Choroid plexus epithelial cell (primary cell): ENCODE measurements at regions not wholly inside any gene's neighbourhood (a gene's known extent, or its start where the extent isn't known, plus 50 kb on each side); places are given as distances from the start of the nearest gene placed in this dataset.

Experiments
- DNase-seq: peaks from one replicate; pipeline ENCODE4 v3.0.0-alpha.2; 2010; ENCODE audit warnings: low read depth
- H3K4me3 ChIP-seq: 2 replicates; pipeline ENCODE4 v1.5.1; 2011; ENCODE audit warnings: low read depth, mild to moderate bottlenecking, control low read depth, low read length, moderate library complexity
- CTCF ChIP-seq: conservative IDR thresholded peaks from 2 replicates; pipeline ENCODE4 v1.5.1; 2011; ENCODE audit warnings: low read depth, mild to moderate bottlenecking, control low read depth, inconsistent platforms, low read length, moderate library complexity

- no peak for DNase-seq
- H3K4me3 ChIP-seq: no peak overlapping the region
- no peak for TF ChIP-seq CTCF
These were observed 246.6 kb upstream of the CHRM3 start for GRCh38 chr1:239139801-239140200.

- DNase-seq: no peak
- TF ChIP-seq CTCF: no peak
- H3K4me3 ChIP-seq: no peak overlapping the region
These were observed 257.8 kb upstream of the CHRM3 start for GRCh38 chr1:239128541-239128940.

DNA sequence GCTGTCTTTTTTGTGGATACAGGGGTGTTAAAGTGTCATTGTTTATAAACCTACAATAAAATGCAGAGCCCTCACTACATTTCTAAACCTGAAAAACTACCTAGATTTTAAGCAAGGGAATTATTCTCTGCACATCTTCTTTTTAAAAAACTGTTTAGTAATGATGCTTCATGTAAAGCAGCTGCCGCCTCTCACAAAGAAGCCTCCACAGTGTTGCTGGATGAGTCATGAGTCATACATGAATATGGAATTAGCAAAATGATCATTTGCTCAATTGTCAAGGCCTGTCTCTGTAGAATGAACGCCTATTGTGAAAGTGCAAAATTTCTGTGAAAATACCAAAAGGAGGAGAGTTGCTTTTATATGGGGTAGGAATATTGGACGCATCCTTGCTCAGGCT lies 259.5 kb upstream of the CHRM3 start:
- no peak for DNase-seq
- TF ChIP-seq CTCF: no peak
- H3K4me3 ChIP-seq: no peak overlapping the region

- no peak for TF ChIP-seq CTCF
- no peak overlapping the region for H3K4me3 ChIP-seq
- no peak for DNase-seq
These were observed 260.5 kb upstream of the CHRM3 start for GRCh38 chr1:239125893-239126292.

GRCh38 chr1:239125027-239125426 lies 261.3 kb upstream of the CHRM3 start:
- no peak for TF ChIP-seq CTCF
- H3K4me3 ChIP-seq: no peak overlapping the region
- no peak for DNase-seq

- no peak for DNase-seq
- no peak overlapping the region for H3K4me3 ChIP-seq
- TF ChIP-seq CTCF: no peak
These were observed 263.1 kb upstream of the CHRM3 start for GRCh38 chr1:239123260-239123659.

DNA sequence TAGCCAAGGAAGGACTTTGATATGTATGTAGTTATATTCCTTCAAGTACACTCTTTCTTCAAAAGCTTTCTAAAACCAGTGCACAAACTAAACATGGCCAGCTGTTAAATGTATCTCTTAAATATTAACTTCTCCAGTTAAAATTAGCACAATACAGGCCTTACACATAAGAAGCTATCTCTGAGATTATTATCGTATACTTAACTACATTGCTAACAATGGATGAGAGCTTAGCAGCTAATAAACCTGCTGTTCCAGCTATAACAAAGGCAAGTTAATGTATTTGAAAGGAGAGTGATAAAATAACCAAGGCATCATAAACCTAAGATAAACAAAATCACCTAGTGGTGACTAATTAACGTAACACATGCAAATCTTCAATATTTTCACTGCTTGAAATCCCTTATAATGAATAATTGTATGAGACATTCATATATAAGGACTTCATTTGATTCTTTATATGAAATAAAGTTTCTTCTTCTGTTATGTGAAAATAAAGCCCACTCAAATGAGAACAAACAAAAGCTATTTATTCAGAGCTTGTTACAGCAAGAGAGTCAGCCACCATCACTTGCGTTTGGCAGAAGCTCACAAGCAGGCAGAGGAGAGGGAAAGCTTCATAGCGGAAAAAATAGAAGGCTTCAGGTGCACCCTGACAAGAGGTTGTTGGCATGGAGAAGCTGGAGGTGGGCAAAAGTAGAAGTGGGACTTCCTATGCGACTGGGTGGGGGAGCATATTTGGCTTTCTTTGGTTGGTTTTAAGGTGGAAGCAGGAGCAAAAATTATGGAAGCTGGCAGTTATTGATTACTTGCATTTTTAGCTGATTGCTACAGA lies 274.1 kb upstream of the CHRM3 start:
- DNase-seq: no peak
- no peak overlapping the region for H3K4me3 ChIP-seq
- no peak for TF ChIP-seq CTCF
